ENCODE measurements at regions not wholly inside any gene's neighbourhood (a gene's known extent, or its start where the extent isn't known, plus 50 kb on each side); places are given as distances from the start of the nearest gene placed in this dataset.

DNA sequence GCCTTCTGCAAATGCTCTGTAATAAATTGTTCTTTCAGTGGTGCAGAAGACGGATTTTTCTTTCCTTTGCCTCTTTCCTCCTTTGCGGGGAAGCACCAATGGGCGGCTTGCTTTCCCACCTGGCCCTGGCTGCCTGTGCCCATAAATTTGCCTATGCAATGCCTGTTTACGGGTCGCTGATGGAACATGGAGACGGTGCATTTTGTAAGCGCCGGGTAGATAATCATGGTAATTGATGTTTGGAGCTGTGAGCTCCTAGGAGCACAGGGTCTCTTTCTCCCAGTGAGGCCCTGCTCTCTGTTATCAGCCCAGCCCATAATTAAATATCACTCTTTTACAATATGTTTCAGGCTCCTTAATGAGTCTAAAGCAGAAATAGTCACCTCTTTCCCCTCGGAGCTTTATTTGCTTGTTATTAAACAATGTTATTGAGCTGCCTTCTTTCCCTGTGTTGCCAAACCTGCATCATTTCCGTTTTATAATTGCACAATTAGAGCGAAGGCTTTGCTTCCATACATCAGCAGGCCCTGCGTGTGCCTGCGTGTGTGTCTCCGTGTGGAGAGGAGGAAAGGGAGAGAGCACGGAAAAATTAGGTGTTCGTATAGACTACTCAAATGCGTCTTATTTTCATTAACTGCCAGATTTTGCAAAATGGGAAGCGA is 437.4 kb upstream of the POU3F3 start:
- DNase-seq = no peak

DNA sequence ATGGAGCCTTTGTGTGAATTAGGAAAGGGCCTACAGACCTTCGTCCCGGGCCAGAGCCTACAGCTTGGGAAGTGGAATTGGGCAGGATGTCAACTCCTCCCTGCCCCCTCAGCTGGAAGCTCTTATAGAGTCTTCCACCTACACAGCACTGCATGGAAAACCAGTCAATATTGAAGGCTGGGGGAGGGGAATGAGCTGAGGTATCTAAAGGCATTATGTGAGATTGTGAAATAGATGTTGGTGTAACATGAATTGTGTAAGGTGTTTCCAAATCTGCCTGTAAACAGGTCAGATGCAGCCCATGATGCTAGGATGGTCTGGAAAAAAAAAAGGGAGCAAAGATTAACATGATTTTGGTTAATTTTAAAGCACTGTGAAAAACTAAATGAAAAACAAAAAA is 433.5 kb upstream of the POU3F3 start:
- no peak for DNase-seq

DNA sequence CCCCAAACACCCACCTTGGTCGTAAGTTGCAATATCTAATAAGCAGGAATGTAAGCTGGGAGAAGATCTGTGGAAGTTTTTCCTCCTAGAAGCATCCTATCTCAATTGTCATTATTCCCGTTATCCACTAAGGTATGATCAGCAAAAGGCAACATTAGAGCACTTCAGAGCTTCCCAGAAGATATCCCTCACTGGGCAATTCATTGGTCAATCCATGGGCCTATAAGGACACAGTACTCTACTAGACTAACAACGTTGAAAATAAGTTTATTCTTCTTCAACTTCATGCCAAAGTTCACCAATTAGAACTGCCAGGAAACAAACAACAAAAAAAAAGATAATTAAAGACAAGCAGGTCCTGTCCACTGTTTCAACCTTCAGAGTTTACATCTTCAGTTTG is 433.0 kb upstream of the POU3F3 start:
- DNase-seq = no peak

DNA sequence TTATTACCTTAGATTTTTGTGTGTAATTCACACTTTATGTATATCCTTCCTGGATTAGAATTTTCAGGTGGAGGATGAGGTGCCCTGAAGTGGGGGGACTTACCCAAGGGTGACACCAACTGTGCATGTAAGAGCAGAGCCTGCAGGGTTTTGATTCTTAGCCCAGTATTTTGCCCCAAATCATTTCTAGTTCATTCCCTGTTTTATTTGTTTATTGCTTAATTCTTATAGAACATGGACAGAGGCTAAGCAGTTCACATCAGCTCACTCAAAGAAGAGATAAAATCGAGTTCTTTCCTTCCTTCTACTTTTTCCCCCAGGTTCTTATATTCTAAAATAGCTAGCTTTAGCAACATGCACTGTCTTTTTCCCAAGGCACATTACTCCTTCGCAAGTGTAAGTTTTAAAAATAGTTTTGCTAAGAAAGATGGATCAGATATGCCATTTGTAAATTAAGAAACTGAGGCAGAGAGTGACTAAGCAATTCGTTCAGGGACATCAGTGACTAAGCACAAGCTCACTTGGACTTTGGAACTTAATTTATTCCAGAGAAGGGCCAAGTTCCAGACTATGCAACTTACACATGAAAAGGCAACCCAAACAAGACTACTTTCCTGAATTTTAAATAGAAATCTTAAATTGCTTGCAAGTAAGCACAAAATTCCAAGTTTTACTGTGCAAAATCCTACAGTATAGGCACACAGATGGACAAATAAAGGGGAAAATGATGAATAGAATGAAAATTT is 427.9 kb upstream of the POU3F3 start:
- no peak for DNase-seq

DNA sequence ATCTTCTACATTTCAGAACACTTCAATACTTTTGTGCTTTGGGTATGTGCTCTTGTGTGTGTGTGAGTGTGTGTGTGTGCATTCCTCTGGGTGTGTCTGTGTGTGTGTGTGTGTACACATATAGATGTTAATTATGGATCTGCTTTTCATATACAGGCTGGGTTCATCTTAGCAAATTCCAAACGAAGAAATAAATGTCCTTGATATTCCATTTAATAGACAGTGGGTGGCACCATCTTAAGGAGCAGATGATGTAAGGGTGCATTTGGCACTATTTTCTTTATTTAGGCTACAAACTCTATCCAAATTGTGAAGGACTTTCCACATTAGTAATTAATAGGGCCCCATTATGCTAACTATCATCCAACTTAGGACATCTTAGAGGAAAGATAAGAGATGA is 425.8 kb upstream of the POU3F3 start:
- DNase-seq = no peak

DNA sequence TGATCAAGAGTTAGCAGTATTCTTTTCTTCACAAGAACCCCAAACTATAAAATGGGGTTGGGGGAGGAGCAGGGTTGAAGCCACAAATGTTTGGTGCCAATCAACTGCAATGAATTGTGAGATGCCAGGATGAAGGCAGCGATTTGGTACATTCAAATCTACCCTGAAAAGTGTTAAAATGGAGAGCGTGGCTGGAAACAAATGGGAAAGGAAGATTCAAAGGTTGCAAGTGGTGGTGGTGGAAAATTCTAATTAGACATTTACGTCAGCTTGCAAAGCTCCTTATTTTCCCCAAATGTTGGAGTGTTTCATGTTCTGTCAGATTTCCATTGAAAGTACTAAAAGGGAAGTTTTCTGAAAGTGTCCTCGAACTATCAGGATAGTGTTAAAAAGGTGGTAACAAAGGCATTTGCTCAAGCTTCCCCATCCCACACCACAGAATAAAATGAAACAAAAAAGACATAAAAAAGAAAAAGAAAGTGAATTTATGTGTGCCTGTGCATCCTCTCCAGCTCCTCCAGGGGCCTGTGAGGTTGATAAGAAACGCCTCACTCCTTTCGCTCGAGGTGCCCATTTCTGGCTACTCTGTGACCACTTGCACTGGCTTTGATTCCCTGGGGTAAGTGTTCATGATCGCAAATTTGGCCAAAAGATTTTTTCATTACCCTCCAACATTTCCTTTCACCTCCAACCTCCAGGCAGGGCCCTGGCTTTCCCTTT is 424.1 kb upstream of the POU3F3 start:
- DNase-seq = no peak

DNA sequence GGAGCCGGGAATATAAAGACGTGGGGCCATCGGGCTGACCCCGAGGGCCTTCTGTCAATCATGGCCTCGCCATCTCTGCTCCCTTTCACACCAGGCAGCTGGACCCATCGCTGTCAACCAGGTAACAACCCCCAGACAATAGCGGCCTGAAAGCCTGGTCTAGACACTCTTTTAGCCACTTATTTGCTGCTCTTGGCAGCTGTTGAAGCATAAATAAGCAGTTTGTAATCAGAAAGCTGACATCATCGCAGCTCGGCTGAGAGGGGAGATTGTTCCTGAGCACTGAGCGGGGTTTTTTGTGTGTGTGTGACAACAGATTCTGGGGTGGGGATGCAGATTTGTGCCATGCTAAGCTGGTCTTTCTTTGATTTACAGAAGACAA is 423.6 kb upstream of the POU3F3 start:
- DNase-seq = no peak

DNA sequence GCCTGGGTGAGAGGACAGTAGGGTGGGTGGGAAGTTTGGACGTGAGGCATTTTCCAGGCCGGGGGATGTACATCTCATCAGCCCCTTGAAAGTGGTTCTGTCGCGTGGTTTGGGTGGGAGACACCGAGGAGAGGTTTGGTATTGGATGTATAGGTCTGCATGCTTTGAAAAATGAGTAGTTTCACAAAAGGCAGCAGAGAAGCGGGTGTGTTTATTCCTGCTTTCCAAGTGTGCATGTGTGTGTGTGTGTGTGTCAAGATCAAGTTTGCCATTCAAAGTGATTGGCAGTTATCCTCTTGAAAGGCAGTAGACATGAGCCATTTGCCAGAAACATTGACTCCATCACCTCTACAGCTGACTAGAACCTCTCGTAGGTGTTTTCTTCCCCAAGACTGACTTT is 423.1 kb upstream of the POU3F3 start:
- DNase-seq = no peak

DNA sequence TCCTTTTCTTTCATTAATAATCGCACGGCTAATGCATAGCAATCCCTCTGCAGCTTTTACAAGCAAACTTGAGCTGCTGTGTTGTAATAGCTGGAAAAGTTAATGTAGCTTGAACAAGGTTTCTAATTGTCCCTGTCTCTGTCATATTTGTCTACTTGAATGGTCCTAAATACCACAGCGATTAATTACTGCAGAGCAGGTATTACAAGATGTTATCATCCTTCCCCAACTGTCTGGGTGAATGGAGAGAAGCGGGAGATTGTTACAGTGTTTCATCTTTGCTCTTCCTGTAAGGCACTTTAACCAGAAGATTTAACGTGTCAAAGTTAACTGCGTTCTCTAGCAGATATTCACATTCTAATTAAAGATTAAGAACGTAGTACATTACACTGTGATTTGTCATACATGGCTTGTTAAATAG is 422.2 kb upstream of the POU3F3 start:
- no peak for DNase-seq

DNA sequence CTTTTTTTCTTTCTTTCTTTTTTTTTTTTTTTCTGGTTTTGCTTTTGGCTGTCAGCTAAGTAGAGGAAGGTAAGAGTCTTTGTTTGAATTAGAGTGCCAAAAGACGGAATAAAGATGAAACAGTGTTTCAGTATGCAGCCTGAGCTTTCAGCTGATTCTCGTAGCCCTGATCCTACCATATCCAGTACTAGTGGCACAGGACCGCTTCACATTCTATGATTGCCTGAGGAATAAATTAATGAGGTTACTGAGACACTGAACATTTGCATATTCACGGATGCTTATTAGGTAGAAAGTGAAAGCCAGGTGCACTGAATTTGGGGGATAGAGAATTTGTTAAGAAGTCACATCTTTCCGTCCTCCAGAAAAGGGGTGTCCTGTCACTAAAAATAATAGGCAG is 421.5 kb upstream of the POU3F3 start:
- DNase-seq = no peak

DNA sequence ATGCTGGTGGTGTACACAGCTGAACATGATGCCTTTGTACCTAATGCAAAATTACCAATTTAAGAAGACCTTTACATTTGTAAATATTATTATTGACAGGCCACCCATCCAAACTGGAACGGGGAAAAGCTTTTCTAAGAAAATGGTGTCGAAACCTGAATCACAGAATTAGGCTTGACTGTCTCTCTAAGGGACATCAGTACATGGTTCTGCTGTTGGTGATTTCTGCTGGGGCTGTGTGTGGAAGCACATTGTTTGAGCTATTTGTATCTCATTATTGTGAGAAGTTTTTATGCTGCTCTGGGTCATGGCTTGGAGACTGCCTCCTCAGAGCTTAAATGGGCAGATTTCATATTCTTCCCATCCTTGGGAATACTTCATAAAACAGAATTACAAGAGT is 420.9 kb upstream of the POU3F3 start:
- no peak for DNase-seq

DNA sequence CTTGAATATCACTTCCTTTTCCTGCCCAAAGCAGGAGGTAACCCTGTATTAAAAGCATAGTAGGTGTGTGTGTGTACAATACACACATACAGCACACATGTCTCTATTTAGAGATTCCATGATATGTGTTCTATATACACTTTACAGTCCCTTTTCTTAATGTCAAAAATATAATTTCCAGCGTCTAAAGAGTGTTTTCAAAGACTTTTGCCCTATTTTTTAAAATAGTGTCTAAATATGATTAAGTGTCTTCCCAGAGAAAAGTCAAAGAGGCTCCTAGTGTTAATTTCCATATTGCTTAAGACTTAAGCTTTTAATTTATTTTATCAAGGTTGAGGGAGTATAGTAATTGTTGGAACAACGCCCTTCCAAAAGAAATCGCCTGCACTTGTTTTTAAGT is 420.3 kb upstream of the POU3F3 start:
- DNase-seq = no peak

DNA sequence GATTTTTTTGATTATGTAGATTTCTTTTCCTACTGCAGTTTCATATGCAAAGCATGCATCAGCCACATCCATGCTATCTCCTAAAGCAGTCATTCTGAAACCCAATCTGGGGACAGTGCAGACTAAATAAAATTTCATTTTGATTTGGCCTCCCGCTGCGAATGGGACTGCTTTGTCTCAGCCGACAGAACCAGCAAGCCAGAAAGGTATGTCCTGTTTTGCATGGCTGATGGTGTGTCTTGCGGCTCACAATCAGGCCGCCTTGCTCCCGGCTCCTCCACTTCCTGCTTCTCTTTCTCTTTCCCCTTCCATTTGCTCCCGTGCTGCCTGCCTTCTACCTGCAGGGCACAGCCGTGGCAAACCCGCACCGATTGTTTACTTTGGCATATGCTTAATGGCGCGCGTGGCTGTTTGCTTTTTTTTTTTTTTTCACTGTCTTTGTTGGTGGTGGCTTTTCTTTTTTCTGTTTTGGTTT is 419.6 kb upstream of the POU3F3 start:
- no peak for DNase-seq

DNA sequence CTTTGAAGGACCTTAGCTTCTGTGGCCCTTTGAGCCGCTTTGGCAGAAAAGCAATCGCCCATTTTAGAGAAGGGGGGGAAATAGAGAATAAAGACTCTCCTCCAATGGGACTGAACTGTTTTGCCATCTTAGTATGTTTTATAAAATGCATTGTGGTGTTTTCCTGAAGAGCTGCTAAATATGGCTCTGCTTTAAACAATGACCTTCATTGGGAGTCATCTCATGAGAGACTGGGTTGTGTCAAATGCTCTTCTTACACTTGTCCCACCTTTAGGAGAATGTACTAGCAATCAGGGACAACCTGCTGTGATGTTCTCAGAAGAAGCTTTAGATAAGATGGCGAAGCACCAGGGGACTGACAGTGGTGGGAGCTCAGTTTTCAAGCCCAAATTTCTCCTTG is 418.9 kb upstream of the POU3F3 start:
- no peak for DNase-seq

DNA sequence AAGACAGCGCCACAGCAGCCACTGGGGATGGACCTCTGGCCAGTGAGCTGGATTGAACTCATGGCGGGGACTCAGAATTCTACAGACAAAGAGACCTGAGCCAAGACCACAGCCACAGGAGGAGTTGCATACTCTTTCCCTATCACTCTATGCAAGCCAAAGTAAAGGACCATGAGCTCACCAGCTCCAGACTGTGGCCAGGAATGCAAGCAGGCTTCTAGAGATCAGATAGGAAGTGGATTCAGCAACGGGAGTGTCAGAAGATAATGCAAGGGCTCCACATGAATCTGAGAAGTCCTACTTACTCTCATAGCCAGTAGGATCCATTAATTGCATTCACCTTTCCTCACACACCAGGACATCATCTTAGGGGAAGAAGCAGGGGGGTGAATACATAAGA is 415.4 kb upstream of the POU3F3 start:
- no peak for DNase-seq

DNA sequence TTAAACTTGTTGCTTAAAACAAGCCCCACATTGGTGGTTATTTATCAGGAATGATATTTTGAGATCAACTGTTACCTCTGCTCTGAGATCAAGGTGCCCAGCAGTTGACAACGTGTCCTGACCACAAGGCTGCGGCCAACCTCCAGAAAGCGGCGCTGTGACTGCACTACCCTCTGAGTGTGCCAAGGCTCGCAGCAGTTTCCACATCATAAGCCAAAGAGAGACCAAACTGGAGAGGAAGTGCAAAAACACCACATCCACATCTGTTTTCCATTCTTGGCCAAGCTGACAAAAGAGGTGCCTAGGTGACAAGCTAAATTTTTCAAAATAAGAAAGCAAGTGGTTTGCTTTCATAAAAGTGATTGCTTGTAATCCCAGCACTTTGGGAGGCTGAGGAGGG is 410.8 kb upstream of the POU3F3 start:
- DNase-seq = no peak

DNA sequence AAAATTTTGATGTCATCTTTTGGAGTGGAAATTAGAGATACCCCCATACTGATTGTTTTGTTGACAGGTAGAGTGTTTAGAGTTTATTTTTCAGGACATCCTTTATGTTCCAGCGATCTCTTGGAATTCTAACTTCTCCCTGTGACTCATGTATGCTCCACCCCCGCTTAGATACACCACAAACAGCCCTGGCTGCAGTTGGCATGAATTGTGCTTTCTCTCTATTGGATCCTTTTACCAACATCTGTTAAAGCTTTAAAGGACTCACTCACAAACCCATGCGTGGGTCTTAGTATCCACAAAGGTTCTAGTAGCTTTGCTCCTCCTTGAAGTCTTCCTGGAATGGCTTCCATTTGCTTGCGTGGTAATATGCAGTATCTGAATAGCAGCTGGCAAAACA is 409.5 kb upstream of the POU3F3 start:
- no peak for DNase-seq

DNA sequence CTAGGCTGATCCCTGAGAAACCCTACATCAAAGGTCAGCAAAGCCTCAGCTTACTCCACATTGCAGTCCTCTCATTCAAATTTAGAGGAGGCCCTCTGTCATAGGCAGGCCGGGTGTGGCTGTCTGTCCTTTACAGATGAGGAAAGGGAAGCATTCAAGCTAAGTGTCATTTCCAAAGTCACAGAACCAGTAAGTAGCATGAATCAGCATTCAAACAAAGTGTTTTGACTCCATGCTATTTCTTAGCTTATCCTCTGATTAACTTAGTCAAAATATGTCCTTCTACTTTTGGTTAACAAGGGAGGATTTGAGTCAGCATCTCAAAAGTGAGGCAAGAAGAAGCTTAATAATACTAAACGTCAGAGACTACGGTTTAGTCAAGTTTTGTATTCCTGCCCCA is 409.0 kb upstream of the POU3F3 start:
- DNase-seq = no peak

DNA sequence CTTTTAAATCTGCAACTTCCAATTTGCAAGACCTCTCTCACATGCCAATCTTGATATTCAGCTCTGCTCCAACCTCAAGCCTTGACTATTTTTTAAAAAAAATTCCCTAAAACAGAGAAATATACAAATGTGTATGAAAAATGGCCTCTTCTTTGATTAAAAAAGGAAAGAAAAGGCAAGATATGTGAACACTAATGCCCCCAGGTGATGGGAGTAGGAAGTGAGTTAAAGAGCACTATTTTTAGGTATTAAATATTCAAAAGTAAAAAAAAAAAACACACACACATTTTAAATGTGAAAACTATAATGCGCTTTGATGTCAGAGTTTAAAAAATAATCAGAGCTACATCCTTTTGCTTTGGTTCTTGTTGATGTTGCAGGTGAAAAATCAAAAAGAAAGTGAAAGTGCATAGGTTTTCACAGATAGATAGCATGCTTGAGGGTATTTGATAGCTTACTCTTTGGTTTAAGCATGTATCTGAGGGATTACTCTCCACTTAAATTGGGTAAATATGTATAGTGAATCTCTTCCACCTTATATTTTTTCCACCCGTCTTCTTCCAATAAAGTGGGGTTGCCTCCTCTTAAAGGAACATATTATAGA is 406.0 kb upstream of the POU3F3 start:
- DNase-seq = no peak

DNA sequence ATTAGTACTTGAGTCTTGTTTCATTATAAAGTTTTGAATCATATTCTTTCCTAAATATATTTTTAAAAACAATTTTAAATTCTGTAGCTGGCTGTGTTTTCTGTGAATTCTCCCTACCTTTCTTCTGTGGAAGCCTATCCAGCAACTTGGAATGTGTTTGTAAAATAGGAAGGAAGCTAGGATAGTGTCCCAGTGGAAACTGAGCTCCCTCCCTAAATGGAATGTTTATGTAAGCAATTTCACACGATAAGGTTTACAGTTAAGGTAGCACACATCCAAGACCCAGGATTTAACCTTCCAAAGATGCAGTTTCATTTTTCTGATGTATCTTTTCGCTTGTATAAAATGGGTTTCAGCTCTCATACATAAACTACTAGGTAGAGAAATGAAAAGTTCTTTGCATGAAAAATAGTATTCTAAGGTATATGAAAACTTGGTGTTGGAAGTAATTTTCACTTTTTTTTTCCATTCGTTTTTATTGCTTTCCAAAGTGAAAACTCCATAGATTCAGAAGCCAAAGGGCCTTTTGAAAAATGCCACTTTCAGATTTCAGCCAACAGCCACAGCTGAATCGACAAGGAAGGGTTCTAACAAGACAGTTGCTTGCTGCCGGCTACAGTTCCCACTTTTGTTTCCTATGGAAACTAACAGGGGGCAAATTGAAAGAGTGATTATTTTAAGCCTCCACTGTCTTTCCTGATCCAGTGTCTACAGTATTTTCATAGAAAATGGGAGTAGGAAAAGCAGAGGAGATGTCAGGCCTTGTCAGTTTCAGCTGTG is 405.1 kb upstream of the POU3F3 start:
- no peak for DNase-seq

DNA sequence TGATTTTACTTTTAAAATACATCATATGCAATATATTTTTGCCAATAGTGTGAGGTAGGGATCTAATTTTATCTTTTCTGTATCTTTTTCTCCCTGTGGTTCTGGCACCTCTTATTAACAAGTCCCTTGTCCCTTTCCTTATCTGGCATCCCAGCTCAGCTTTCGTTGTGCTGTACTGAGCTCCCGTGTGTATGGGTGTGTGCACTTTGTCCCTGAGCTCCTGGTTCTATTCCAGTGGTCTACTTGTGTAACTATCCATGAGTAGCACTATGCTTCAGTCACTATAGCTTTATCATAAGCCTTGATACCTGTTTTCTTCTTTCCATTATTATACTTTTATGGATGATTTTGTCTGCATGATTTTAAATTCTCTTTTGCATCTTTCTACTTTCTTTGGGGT is 401.4 kb upstream of the POU3F3 start:
- no peak for DNase-seq

DNA sequence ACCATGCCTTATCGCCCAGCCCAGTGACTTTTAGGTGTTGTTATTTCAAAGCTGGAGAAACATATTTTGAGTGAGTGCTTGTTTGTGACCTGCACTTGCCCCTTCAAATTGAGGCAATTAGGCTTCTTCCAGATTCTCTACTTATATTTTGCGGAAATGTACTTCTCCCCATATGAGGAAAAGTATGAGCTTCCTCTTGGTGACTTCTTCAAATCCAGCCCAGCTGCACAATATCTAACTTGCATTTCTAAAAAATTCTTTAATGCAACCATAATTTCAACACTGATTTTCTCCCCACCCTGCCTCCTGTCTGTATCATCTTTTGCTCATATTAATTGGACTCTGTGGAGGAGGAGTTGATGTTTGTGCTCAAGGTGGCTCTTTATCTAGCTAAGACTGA is 391.2 kb upstream of the POU3F3 start:
- no peak for DNase-seq

DNA sequence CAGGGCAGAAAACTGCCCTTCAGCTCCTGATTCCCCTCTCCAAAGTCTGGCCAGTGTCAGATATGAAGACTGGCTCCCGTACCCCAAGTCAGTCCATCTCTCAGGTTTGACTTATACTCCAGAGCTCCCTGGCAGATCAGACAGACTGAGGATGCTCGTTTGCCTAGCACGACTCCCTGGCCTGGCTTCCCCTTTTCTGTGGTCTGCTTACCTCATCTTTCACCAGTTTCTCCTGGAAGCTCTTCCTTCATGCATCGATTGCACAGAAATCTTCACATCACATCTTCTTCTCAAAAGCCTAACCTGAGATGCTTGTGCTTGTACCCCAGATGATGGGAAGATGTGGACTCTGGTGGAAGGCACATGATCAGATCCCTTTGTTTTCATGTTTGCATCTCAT is 387.9 kb upstream of the POU3F3 start:
- no peak for DNase-seq
